Activated CD4-positive, alpha-beta T cell treated with anti-CD3 and anti-CD28 coated beads, Interleukin-2, Interleukin-6, amounts not matched to agents 100 ng/mL and 50 ng/mL, durations not matched to agents 16 hours and 8 hours (primary cell): ENCODE measurements at regions not wholly inside any gene's neighbourhood (a gene's known extent, or its start where the extent isn't known, plus 50 kb on each side); places are given as distances from the start of the nearest gene placed in this dataset.
"Not testable (repeated sequence)": the region's sequence is repeated elsewhere in the genome, so short reads cannot be mapped to it uniquely, and the experiment has no call there.

Experiments
- DNase-seq: peaks from one replicate; pipeline ENCODE4 v3.0.0-alpha.2; 2020

DNA sequence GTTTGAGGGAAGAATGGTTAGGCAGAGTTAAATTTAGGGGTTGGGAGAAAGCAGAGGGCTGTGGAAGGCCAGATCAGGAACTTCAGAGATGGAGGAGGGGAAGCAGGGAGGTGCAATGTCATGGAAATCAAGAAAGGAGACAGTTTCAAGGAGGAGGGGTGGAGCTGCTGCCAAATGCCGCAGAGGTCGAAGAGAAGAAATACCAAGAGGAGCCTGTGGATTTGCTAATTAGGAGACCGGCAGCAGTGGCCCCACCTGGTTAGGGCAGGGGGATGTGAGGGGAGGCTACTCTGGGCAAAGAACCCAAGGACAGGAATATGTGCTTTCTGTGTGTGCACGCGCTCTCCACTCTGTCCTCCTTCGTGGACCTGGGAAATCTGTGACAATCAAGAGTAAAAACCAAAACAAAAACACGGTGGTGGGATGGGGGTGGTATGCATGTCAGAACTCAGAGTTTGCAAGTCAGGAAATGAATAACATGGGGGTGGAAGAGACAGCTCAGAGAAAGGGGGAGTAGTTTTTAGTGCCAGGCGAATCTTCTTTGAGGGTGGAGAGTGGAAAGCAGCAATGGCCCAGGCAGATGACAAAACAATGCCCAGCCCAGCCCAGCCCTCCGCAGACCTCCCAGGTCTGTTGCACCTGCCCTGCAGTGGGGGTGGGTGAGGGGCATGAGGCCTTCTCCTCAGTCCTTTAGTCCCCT lies 102.9 kb upstream of the PAX2 start:
- no peak for DNase-seq

DNA sequence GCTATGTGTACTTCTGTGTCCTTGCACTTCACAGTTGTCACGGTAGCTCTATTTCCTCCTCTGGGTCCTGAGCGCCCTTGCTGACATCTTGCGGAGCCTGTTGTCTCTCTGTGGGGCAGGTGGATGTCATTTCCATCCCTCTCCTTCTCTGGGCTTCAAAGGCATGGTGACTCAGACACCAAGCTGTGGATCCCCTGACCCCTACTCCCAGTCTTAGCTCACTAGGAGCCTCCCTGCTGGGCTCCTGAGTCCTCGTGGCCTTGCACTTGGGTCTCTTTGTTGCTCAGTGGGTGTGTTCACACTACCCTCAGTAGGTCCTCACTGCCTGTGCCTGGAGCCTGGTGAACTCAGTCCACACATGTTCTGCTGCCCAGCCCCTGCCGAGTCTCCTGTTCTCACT lies 100.3 kb upstream of the PAX2 start:
- DNase-seq, result no peak

DNA sequence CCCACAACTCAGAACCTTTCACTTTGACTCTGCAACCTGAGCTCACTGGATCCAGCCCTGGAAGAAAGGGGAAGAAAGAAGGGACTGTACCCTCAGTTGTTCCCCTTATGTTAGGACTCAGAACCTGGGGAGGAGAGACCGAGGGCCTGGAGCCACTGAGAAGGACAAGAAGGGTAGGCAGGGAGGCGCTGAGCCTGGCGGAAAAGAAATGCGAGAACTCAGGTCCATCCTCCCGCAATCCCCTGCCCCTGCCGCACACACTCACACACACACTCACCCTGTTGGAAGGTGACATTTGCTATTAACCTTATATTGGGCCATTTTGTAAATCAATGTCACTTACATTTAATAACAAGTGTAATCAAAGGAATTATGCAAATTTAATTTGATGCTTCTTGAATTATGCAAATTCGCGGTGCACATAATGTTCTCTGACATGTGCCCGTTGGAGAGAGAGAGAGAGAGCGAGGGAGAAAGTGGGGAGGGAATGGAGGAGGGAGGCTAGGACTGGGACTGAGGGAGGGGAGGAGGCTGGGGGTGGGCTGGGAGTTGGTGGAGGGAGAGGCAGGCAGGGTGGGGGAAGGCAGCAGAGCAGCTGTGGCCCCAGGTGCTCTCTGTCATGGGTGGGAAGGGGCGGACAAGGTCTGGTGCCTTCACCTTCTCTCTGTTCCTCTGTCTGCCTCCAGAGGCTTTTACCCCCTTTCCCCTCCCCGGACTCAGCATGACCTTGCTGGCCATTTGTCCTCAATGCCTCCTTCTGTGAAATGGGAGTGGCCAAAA lies 99.6 kb upstream of the PAX2 start:
- no peak for DNase-seq

DNA sequence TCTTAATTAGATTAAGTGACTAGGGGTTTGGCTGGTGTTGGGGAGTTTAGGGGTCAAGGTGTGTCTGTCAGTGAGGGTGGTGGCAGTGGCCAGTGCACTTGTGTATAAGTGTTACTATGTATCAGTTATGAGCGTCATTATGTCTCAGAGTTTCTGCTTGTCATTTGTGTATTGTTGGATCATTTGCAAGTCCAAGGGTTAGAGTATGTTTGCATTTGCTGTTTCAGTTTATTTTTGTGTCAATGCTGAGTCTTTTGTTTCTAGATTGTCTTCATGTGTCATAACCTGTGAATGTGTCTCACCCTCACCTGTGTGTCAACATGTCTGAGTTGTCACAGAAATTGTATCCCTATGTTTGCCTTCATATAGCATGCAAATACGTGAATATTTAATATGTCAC lies 97.5 kb upstream of the PAX2 start:
- DNase-seq, result no peak

DNA sequence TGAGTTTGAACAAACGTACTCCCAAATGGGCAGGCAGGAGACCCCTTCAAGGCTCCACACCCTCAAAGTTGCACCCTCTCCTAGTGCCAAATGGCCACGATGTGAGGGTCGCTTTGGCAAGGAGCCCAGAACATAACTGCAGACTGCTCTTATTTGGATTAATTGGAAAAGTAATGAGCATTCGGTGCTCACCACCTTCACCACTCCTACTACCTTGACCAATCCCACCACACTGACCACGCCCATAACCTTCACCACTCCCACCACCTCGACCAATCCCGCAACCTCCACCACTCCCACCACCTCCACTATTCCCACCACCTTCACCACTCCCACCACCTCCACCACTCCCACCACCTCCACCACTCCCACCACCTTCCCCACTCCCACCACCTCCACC lies 94.7 kb upstream of the PAX2 start:
- no peak for DNase-seq

DNA sequence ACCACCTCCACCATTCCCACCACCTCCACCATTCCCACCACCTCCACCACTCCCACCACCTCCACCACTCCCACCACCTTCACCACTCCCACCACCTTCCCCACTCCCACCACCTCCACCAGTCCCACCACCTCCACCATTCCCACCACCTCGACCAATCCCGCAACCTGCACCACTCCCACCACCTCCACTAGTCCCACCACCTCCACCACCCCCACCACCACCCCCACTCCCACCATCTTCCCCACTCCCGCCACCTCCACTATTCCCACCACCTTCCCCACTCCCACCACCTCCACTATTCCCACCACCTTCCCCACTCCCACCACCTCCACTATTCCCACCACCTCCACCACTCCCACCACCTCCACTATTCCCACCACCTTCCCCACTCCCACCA lies 94.3 kb upstream of the PAX2 start:
- not testable (repeated sequence) for DNase-seq

DNA sequence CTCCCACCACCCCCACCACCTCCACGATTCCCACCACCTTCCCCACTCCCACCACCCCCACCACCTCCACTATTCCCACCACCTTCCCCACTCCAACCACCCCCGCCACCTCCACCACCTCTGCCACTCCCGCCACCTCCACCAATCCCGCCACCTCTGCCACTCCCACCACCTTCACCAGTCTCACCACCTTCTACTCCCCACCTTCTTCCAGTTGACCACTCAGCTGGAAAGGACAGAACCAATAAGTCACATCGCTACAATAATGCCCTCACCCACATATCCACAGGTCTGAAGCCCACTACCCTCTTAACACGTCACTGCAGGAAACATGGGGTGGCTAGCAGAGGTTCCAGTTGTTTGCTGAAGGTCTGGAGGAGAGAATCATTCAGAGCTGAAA lies 93.5 kb upstream of the PAX2 start:
- no peak for DNase-seq

DNA sequence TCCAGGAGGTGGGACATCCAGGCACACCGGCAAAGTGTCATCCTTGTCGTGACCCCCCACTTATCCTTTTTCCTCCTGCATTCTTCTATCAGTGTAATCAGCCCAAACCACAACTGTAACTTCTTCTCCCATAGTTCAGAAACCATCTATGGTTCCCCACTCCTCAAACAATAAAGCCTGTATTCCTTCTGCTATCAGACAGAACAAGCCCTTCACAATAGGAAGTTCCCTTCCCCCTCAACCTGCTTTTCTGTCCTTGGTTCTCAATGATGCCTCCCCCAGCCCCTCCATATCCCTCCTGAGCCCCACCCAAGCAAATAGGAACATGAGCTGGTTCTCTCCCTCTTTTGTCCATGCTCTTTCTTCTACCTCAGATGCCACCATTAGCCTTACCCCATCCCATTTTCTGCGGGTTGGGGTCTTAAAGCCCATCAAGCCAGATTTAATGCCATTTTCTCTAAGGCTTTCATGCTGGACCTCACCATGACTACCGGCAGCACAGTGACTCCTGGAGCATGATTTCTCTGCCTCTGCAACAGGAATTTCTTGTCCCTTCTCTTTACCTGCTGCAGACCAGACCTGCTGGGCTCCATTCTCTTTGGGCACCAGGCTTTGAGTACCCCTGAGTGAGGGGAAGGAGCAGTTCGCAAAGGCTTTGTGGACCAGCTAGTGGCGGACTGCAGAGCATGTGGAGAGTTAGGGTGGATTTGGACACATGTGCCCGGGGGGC lies 92.8 kb upstream of the PAX2 start:
- DNase-seq, result no peak

DNA sequence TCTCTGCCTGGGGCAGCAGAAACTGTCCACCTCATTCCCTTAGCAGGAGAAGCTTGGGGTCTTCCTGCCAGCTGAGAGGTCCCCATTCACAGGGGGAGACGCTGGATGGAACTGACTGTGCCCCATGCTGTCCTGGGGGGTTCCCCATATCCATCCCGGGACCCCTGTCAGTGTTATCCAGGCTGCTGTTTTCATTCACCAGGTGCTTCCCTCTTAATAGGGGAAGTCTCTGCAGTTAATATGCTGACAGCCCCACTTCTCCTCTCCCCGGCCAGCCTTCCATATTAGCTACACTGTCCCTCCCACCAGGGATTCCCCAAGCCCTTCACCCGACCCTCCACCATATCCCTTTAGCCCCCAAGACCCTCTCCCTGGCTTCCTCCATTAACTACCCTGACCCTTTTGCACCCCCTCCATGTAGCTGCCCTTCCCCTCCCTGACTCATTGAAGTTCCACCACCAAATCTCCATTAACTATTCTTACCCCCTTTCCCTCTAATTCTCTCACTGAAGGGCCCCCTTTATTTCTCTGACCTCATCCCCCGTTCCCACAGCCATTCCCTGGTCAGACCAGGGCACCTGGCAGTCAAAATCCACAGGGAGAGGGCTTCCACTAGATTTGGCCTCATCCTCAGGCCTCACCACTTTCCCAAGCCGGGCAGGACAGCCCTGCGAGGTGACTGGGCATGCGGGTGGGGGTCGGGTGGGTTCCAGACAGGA lies 92.0 kb upstream of the PAX2 start:
- DNase-seq, result no peak

DNA sequence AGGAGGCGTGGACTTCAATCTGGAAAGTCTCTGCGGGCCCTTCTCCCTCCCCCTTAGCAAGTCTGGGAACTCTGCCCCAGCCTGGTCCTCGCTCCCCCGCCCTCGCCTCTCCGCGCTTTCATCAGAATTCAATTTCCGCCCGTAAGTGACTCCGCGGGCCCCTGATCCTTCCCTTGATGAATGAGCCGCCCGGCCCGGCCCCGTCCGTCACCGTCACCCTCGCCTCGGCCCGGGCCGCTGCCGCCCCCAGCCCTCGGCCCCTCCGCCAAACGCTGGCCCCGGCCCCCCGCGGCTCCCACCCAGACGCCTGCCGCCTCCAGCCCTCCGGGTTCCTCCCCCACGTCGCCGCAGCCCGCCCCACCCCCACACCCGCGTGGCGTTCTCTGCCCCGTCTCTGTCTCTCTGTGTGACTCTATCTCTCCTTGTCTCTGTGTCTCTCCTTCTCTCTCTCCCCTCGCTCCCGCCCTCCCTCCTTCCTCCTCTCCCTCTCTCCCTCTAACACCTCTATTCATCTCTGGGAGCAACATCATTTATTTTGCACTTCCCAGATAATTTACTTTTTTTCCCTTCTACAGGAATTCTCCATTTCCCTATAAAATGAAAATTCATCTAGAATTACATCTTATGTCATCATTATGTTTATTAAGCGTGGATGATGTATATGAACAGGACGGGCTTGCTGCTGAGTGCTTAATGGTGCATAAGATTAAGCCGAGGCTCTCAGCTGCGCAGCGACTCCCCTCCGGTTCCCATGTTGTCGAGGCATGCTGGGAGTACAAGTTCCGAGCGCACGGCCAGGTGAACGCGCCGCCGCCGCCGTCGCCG lies 91.2 kb upstream of the PAX2 start:
- DNase-seq, result peak; percentile 40

DNA sequence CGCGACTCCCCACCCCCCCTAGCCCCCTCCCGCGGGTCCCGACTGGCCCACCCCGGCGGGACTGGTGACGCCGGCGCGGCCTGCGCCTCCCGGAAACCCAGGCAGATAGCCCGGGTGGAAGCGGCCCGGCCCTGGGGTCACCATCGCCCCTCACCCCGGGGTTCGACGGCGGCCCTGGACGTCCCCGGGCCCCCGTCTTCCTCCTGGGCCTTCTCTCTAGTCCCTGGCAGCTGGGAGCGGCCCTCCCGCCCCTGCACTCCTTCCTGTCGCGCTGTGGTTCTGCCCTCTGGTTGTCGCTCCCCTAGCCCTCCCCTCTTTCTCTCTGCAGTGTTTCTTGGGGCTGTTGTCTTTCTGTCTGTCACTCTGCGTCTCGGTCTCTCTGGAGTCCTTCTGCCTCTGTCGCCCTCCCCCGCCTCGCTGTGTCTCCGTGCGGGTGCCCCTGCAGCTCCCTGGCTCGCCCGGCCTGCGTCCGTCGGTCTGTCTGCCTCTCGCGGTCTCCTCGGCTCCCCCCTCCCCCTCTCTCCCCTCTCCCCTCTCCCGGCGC lies 90.5 kb upstream of the PAX2 start:
- DNase-seq, result no peak

DNA sequence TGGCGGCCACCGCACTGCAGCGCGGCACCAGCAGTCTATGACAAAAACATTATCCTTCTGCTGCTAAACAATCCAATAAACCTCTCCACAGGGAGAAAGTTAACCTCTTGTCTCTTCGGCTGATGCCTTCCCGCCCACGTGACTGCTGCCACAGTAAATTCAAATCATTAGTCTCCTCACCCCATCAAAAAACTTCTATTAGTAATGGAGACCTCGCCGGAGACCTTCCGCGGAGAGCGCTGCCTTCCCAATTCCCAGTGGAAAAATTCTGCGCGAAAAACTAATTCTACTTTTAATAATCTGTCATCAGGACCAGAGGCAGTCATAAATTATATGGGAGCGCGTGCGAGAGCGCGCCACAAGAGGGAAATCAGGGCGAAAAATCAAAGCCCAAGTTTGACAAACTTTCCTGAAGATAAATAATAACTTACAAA lies 90.0 kb upstream of the PAX2 start:
- DNase-seq, result no peak

DNA sequence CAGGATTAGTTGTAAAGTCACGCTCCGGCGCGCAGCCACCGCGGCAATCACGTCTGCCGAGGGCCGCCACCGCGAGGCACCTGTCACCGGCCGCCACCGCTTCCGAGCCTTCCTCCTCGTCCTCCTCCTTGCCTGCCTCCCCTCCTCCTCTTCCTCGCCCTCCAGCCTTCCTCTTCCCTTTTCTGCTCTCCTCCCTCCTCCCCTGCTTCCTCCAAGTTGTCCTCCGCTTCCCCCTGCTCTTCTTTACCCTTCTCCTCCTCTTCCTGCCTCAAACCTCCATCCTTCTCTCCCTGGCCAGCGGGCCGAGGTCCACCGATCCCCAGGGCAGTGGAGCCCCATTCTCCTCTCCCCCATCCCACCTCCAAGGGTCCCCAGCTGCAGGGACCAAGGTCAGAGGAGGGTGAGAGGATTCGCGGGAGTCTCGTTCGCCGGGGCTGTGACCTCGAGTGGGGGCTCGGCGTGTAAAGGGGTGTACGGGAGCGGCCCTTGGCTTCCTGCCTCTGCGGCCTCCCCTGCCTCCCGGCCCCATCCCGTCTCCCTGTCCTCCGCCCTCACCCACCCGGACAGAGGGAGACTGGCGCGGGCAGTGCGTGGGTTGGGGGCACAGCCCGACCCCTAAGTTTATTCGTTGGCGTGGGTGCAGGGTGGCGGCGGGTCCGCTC lies 89.5 kb upstream of the PAX2 start:
- no peak for DNase-seq

DNA sequence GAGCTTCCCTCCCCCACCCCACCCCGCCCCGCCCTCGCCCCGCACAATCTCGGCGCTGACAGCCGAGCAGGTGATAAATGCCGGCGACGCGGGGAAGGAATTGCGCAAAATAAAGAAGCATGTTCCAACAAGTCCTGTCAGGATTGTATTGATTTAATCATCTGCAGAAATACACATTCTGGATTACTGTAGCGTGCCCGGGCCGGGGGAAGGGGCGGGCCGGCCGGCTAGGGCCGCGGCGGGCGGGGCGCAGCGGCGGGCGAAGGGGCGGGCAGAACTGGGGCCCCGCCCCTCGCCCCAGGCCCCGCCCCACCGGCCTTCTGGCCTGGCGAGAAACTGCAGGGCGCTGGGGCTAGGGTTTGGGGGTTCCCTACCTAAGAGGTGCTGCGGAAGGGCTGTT lies 88.9 kb upstream of the PAX2 start:
- peak; percentile 13 for DNase-seq

DNA sequence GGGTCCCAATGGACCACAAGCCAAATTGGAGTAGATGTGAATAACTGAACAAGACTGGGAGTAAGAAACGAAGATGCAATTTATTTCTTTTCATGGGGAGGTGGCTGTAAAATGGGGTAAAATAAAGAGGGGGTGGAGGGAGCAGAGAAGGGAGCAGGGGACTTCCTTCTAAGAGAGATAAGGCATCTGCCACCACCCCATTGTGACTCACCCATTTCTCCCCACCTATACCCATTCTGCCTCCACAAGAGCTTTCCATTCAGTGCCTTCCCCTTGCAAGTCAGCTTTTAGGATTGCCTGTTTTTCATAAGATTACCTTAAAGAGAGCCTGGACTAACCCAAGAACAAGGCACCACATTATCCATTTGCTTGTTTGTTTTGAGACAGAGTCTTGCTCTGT lies 87.1 kb upstream of the PAX2 start:
- no peak for DNase-seq

DNA sequence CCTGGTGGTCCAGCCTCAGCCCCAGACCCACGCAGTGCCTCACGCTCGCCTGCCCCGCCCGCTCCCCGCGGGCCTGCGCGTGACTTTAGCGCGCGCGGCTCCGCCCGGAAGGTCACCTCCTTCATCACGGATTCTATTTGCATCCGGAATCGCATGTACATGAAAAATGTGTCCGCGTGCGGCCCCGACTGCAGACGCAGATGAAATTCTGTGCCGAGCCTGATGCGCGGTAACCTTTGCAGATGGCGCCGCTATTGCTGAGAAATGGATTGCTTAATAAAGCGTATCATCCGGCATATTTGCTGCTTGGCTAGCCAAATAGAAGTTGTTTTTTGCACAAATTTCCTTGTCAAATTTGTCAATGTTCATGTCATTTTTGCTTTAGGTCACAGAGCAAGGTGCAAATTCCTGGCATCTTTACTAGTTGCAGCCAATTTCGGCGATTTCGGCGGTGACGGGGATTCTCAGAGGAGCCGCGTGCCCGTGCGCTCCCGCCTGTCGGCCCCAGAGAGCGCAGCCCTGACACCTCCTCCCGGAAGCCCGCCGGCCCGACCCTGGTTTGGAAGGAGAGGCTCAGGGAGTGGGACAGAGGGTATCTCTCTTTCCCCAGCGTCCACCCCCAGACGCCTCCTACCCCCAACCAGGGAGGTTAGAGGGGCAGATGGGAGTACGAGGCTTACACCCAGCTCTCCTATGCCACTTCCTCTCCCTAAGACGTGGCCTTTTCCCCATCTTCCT lies 85.9 kb upstream of the PAX2 start:
- no peak for DNase-seq

DNA sequence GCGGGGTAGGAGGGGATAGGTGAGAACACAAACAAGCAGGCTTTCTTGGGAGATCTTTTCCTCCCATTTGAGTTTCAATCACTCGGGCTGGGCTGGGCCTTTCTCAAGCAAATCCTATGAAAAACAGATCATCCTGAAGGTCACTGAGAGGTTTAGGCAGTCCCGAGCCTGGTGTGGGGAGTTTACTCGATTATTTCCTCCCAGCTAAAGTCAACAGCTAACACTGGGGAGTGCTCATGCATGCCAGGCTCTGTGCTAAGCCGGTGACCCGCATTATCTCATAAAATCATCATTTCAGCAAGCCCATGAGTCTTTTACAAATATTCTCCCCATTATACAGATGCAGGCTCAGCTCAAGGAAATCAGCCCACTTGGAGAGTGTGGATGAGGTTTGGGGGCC lies 85.0 kb upstream of the PAX2 start:
- no peak for DNase-seq

DNA sequence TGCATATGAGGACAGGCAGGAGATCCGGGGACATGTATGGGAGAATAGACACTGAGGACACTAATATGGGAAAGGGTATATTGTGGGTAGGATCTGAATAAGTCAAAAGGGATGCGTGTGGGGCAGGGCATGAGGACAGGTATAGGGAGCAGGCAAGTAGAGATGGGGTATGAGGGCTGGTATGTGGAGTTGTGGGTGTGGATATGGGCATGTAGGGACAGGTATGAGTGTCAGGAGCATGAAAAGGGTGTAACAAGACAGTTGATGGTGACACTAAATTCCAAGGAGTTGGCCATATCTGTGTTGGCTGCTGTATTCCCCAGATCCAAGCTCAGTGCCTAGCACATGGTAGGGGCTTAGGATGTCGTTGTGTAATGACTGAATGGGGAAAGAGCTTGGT lies 84.4 kb upstream of the PAX2 start:
- no peak for DNase-seq

DNA sequence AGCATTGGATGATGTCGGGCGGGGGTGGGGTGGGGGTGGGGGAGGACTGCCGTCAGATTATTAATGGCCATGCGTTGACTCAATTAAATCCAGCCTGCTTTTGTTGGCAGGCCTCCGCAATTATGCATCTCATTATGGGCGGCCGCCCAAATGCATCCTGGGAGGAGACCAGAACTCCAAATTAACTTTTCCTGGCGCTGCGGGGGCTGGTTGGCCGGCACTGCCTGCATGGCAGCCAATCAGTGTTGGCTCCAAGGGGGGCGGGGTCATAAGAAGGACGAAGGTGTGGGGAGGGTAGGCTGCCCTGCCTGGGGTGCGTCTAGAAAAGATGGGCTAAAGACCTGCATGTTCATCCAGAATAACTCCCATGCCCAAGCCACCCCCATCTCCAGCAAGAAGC lies 83.9 kb upstream of the PAX2 start:
- DNase-seq, result no peak

DNA sequence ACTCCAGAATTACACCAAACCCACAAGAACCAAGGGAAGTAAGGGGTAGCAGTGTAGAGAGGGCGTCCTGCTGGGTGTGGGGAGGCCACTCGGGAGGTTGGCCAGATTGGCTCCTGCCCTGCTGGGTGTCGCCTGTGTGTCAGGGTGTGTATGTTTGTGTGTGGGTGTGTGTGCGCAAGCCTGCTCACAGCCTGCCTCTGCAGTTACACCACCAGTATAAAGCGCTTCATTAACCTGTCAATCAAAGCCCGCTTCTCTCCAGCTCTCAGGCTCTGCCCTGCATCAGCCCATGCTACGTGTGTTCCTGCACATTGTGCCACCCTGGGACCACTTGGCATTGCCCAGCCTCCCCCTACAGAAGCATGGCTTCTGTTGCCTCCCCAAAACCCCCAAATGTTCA lies 83.3 kb upstream of the PAX2 start:
- no peak for DNase-seq
